GM12878 (cell line): ENCODE measurements at regions not wholly inside any gene's neighbourhood (a gene's known extent, or its start where the extent isn't known, plus 50 kb on each side); places are given as distances from the start of the nearest gene placed in this dataset.

Experiments used
- KLF5 ChIP-seq: fragments of 450-650 bp; IDR thresholded peaks from 2 replicates; pipeline ENCODE4 v1.6.1; 2014; ENCODE audit warnings: mild to moderate bottlenecking; ENCODE audit not compliant: partially characterized antibody
- MYB ChIP-seq: fragments of 150-350 bp; IDR thresholded peaks from 2 replicates; pipeline ENCODE4 v1.6.1; 2014; ENCODE audit warnings: mild to moderate bottlenecking, low read depth, low read length, borderline replicate concordance
- NFXL1 ChIP-seq: fragments of 450-650 bp; IDR thresholded peaks from 2 replicates; pipeline ENCODE4 v1.6.1; 2017; ENCODE audit warnings: antibody characterized with exemption, mild to moderate bottlenecking, borderline replicate concordance
- PAX8 ChIP-seq: fragments of 450-650 bp; IDR thresholded peaks from 2 replicates; pipeline ENCODE4 v1.6.1; 2017; ENCODE audit warnings: mild to moderate bottlenecking, moderate library complexity
- POLR2AphosphoS2 ChIP-seq: IDR thresholded peaks from 2 replicates; pipeline ENCODE4 v1.6.1; 2011; ENCODE audit warnings: low read depth, mild to moderate bottlenecking, low read length, improper control_type of control experiment, moderate library complexity
- PRDM15 ChIP-seq: fragments of 450-650 bp; formaldehyde crosslinking; IDR thresholded peaks from 2 replicates; pipeline ENCODE4 v1.4.0; 2020; ENCODE audit warnings: mild to moderate bottlenecking, moderate library complexity
- RCOR1 ChIP-seq: conservative IDR thresholded peaks from 2 replicates; pipeline ENCODE4 v1.6.1; 2012; ENCODE audit warnings: low read depth, low read length, improper control_type of control experiment
- STAT1 ChIP-seq: fragments of 450-650 bp; conservative IDR thresholded peaks from 2 replicates; pipeline ENCODE4 v1.6.1; 2014; ENCODE audit warnings: antibody characterized with exemption, mild to moderate bottlenecking
- ZBTB11 ChIP-seq: fragments of 450-650 bp; formaldehyde crosslinking; IDR thresholded peaks from 2 replicates; pipeline ENCODE4 v1.5.0; 2022; ENCODE audit warnings: mild to moderate bottlenecking, missing genetic modification characterization
- ZNF384 ChIP-seq: IDR thresholded peaks from 2 replicates; pipeline ENCODE4 v1.6.1; 2012; ENCODE audit warnings: low read depth, mild to moderate bottlenecking, low read length, improper control_type of control experiment, borderline replicate concordance
- ZNF622 ChIP-seq: fragments of 450-650 bp; IDR thresholded peaks from 2 replicates; pipeline ENCODE4 v1.6.1; 2017; ENCODE audit warnings: mild to moderate bottlenecking, inconsistent platforms

- no peak for TF ChIP-seq PRDM15 (CRISPR knock-in tag)
- TF ChIP-seq ZNF622: no peak
- TF ChIP-seq PAX8: no peak
- no peak for TF ChIP-seq NFXL1
- TF ChIP-seq MYB: no peak
- no peak for TF ChIP-seq KLF5
- TF ChIP-seq ZNF384: no peak
- TF ChIP-seq RCOR1: no peak
- TF ChIP-seq STAT1: no peak
- TF ChIP-seq ZBTB11 (CRISPR knock-in tag): no peak
- TF ChIP-seq POLR2AphosphoS2: no peak
These were observed 192.7 kb downstream of the UTRN start (continued) for GRCh38 chr6:144477856-144478255.
